CD4-positive, alpha-beta T cell (primary cell): ENCODE measurements at regions not wholly inside any gene's neighbourhood (a gene's known extent, or its start where the extent isn't known, plus 50 kb on each side); places are given as distances from the start of the nearest gene placed in this dataset.

Experiments used
- ATAC-seq: fragments of 200-7000 bp; cut with Tn5 transposase; one replicate; pipeline ENCODE4 v1.10.0; 2022; ENCODE audit warnings: mild to moderate bottlenecking; ENCODE audit not compliant: poor library complexity
- CTCF ChIA-PET: fragments of 350-600 bp; sonication (Branson Sonifier 250); formaldehyde crosslinking; loops from one replicate; lab custom pipeline; 2021; ENCODE audit warnings: antibody characterized with exemption, inconsistent platforms; lab: Charles Lee
- POLR2A ChIA-PET: fragments of 350-600 bp; sonication (Branson Sonifier 250); formaldehyde crosslinking; loops from one replicate; lab custom pipeline; 2021; ENCODE audit warnings: antibody characterized with exemption, inconsistent platforms; lab: Charles Lee
- DNase-seq, 14 experiments: peaks; one replicate each; pipeline ENCODE4 v3.0.0-alpha.2; 2013 to 2020; ENCODE audit warnings: mixed read lengths in 2 of 14
- H3K27ac ChIP-seq, 2 donors: one replicate each; pipeline versions ENCODE4 v1.5.1 to v1.7.0; 2013; ENCODE audit warnings: low read length in 2 of 2, low read depth in 1 of 2, mild to moderate bottlenecking in 1 of 2
- H3K27me3 ChIP-seq, 2 experiments: 1 replicate in 1 of 2; 2 replicates in 1 of 2; pipeline versions ENCODE4 v1.6.1 to v1.7.0; 2013; ENCODE audit warnings: low read length in 2 of 2, control low read depth in 1 of 2, mild to moderate bottlenecking in 1 of 2, moderate library complexity in 1 of 2; ENCODE audit not compliant: insufficient read depth in 2 of 2, control insufficient read depth in 1 of 2
- H3K36me3 ChIP-seq: one replicate; pipeline ENCODE4 v1.6.1; 2013; ENCODE audit warnings: low read length, control low read depth; ENCODE audit not compliant: insufficient read depth
- H3K4me1 ChIP-seq: one replicate; pipeline ENCODE4 v1.6.1; 2013; ENCODE audit warnings: low read length, control low read depth; ENCODE audit not compliant: insufficient read depth
- H3K4me3 ChIP-seq: one replicate; pipeline ENCODE4 v1.5.1; 2013; ENCODE audit warnings: mild to moderate bottlenecking, low read length, moderate library complexity
- H3K9me3 ChIP-seq, 2 experiments: 1 replicate in 1 of 2; 2 replicates in 1 of 2; pipeline versions ENCODE4 v1.6.1 to v1.7.0; 2013; ENCODE audit warnings: low read length in 2 of 2, mild to moderate bottlenecking in 2 of 2, control low read depth in 1 of 2, moderate library complexity in 1 of 2; ENCODE audit not compliant: control insufficient read depth in 1 of 2, insufficient read depth in 1 of 2
- H3K27ac Mint-ChIP-seq: one replicate; pipeline ENCODE4 v1.8.0; 2020; ENCODE audit warnings: mixed read lengths
- H3K27me3 Mint-ChIP-seq: one replicate; pipeline ENCODE4 v1.8.0; 2021; ENCODE audit warnings: mixed read lengths
- H3K36me3 Mint-ChIP-seq: one replicate; pipeline ENCODE4 v1.8.0; 2021; ENCODE audit warnings: low read depth, mixed read lengths
- H3K4me1 Mint-ChIP-seq: one replicate; pipeline ENCODE4 v1.8.0; 2021; ENCODE audit warnings: low read depth, mixed read lengths
- H3K4me3 Mint-ChIP-seq: one replicate; pipeline ENCODE4 v1.8.0; 2020; ENCODE audit warnings: mild to moderate bottlenecking, mixed read lengths
- H3K9me3 Mint-ChIP-seq: one replicate; pipeline ENCODE4 v1.8.0; 2020; ENCODE audit warnings: mixed read lengths
- intact Hi-C, 2 experiments: fragments of 100-400 bp; cut with DNase I in 1 of 2; cut with micrococcal nuclease in 1 of 2; formaldehyde crosslinking; loops; one replicate each; pipeline versions ENCODE4 v1.15.1 to v1.9.0; 2023 to 2025; cut with DNase I, micrococcal nuclease
- TF ChIP-seq, protein P1 (sequence below): fragments of 200-600 bp; IDR thresholded peaks from one replicate; pipeline ENCODE4 v1.8.0; 2022; ENCODE audit warnings: antibody characterized with exemption, mild to moderate bottlenecking

DNA sequence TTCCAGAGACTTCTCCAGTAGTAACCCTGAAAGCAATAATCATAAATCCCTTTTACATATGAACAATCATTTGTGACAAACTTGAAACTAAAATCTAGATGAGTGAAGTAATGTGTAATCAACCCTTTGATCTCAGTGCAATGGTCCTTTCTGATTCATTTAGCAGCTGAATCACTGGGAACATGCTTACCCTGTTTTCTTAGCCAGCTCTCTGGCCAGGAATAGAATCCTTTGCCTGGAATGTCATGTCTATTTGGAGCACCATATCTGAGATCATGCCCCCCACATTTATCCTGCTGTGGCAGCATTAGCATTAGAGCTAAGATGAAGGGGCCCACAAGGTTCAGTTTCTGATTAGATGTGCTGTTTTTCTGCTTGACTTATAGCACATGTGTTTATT lies 309.8 kb downstream of the OXSM start:
- H3K27me3 Mint-ChIP-seq: no peaks in the 10 kb centered on the region
- peaks cover 5 to 14% of the 10 kb centered on the region in 2 experiments for H3K9me3 ChIP-seq
- no peaks in the 10 kb centered on the region for H3K27me3 ChIP-seq
- no peak overlapping the region for H3K4me3 Mint-ChIP-seq
- no peak overlapping the region for H3K27ac ChIP-seq
- ChIA-PET POLR2A (no interaction called here), CTCF (interaction anchor here (0.6 kb wide), 1 partner anchor 22 kb away, joined by 3 read pairs; no protein-coding TSS in a partner anchor)
- H3K36me3 Mint-ChIP-seq: no peaks in the 10 kb centered on the region
- no peaks in the 10 kb centered on the region for H3K36me3 ChIP-seq
- intact Hi-C loops: no loop called here
- H3K4me1 Mint-ChIP-seq: no peaks in the 10 kb centered on the region
- H3K4me1 ChIP-seq: no peaks in the 10 kb centered on the region
- no peak for ATAC-seq
- no peak for DNase-seq
- H3K27ac Mint-ChIP-seq: no peak overlapping the region
- H3K9me3 Mint-ChIP-seq: peaks cover 4% of the 10 kb centered on the region
- no peak overlapping the region for H3K4me3 ChIP-seq
- TF ChIP-seq, protein P1, sequence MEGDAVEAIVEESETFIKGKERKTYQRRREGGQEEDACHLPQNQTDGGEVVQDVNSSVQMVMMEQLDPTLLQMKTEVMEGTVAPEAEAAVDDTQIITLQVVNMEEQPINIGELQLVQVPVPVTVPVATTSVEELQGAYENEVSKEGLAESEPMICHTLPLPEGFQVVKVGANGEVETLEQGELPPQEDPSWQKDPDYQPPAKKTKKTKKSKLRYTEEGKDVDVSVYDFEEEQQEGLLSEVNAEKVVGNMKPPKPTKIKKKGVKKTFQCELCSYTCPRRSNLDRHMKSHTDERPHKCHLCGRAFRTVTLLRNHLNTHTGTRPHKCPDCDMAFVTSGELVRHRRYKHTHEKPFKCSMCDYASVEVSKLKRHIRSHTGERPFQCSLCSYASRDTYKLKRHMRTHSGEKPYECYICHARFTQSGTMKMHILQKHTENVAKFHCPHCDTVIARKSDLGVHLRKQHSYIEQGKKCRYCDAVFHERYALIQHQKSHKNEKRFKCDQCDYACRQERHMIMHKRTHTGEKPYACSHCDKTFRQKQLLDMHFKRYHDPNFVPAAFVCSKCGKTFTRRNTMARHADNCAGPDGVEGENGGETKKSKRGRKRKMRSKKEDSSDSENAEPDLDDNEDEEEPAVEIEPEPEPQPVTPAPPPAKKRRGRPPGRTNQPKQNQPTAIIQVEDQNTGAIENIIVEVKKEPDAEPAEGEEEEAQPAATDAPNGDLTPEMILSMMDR: no peak

DNA sequence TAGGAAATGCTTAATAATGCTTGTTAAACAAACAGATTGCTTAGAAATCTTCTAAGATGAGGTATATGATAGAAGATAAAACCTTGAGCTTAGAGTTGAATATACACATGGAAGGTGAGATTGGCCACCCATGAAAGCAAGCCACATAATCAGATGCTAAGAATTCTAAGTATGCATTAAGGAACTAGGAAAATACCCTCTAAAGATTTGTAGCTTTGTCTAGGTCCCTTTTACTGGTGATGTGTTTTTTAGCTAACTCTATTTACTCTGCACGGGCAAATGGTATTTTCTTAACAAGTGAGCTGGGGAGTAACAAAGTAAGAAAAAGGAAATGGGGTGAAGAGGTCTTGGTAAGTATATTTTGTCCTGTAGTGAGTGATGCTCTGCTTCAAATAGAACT lies 310.3 kb downstream of the OXSM start:
- Mint-ChIP-seq H3K4me3 (no peak overlapping the region), H3K36me3 (no peaks in the 10 kb centered on the region), H3K27me3 (no peaks in the 10 kb centered on the region), H3K9me3 (peaks cover 4% of the 10 kb centered on the region), H3K27ac (no peak overlapping the region), H3K4me1 (no peaks in the 10 kb centered on the region)
- ChIA-PET CTCF (interaction anchor here (0.6 kb wide), 1 partner anchor 21 kb away, joined by 3 read pairs; no protein-coding TSS in a partner anchor), POLR2A (no interaction called here)
- Histone ChIP-seq H3K4me3 (no peak overlapping the region), H3K4me1 (no peaks in the 10 kb centered on the region), H3K27ac (no peak overlapping the region), H3K27me3 (no peaks in the 10 kb centered on the region), H3K36me3 (no peaks in the 10 kb centered on the region), H3K9me3 (peaks cover 5 to 14% of the 10 kb centered on the region in 2 experiments)
- intact Hi-C loops: no loop called here
- DNase-seq (no peak), ATAC-seq (no peak)
- TF ChIP-seq, protein P1: no peak

DNA sequence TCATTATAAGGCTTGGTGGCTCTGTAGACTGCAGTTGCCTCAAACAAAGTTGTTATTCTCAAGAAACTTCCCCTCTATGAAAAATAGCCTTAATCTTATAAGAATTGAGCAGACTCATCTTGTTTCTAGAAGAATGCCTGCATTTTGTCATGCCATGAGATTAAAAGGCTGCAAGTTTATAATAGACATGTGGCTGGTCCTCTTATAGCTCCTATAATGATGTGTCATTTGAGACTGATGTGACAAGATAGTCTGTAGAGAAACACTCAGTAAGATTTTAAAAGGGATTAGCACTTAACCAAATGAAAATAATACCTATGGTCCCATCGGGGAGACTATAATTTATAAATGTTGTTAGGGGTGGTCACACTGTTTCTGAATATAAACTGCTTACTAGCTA lies 312.5 kb downstream of the OXSM start:
- no peaks in the 10 kb centered on the region for H3K4me1 ChIP-seq
- TF ChIP-seq, protein P1: no peak
- H3K9me3 ChIP-seq: no peaks in the 10 kb centered on the region
- H3K4me3 Mint-ChIP-seq: no peak overlapping the region
- H3K36me3 ChIP-seq: no peaks in the 10 kb centered on the region
- no peaks in the 10 kb centered on the region for H3K27me3 ChIP-seq
- H3K27ac Mint-ChIP-seq: no peak overlapping the region
- CTCF ChIA-PET: no interaction called here
- DNase-seq (no peak), ATAC-seq (no peak)
- H3K36me3 Mint-ChIP-seq: no peaks in the 10 kb centered on the region
- peaks cover 2% of the 10 kb centered on the region for H3K9me3 Mint-ChIP-seq
- H3K4me1 Mint-ChIP-seq: no peaks in the 10 kb centered on the region
- POLR2A ChIA-PET: no interaction called here
- H3K4me3 ChIP-seq: no peak overlapping the region
- intact Hi-C loops: no loop called here
- H3K27me3 Mint-ChIP-seq: no peaks in the 10 kb centered on the region
- no peak overlapping the region for H3K27ac ChIP-seq
